HEK293 (cell line): ENCODE measurements at regions not wholly inside any gene's neighbourhood (a gene's known extent, or its start where the extent isn't known, plus 50 kb on each side); places are given as distances from the start of the nearest gene placed in this dataset.

Source experiments
- BCL11A ChIP-seq: fragments of 450-650 bp; formaldehyde crosslinking; IDR thresholded peaks from 2 replicates; pipeline ENCODE4 v1.5.1; 2016; ENCODE audit warnings: low read depth, missing biosample characterization, missing genetic modification characterization
- BCL11B ChIP-seq: fragments of 450-650 bp; formaldehyde crosslinking; IDR thresholded peaks from 2 replicates; pipeline ENCODE4 v1.5.1; 2016; ENCODE audit warnings: low read depth, missing biosample characterization, missing genetic modification characterization
- FEZF1 ChIP-seq: fragments of 450-650 bp; formaldehyde crosslinking; IDR thresholded peaks from 2 replicates; pipeline ENCODE4 v1.5.1; 2016; ENCODE audit warnings: missing biosample characterization, missing genetic modification characterization
- GLI2 ChIP-seq: fragments of 450-650 bp; formaldehyde crosslinking; IDR thresholded peaks from 2 replicates; pipeline ENCODE4; 2017; ENCODE audit warnings: missing biosample characterization, missing genetic modification characterization, low read depth, borderline replicate concordance
- GLI4 ChIP-seq: fragments of 450-650 bp; formaldehyde crosslinking; IDR thresholded peaks from 2 replicates; pipeline ENCODE4 v1.5.1; 2016; ENCODE audit warnings: missing biosample characterization, missing genetic modification characterization
- INSM2 ChIP-seq: fragments of 450-650 bp; formaldehyde crosslinking; IDR thresholded peaks from 2 replicates; pipeline ENCODE4 v1.5.1; 2016; ENCODE audit warnings: missing biosample characterization, missing genetic modification characterization
- KLF10 ChIP-seq: fragments of 450-650 bp; IDR thresholded peaks from 2 replicates; pipeline ENCODE4 v1.5.1; 2018; ENCODE audit warnings: missing biosample characterization, mild to moderate bottlenecking, missing genetic modification characterization
- SP3 ChIP-seq: fragments of 450-650 bp; formaldehyde crosslinking; IDR thresholded peaks from 2 replicates; pipeline ENCODE4 v1.5.1; 2016; ENCODE audit warnings: missing biosample characterization, missing genetic modification characterization
- TSHZ1 ChIP-seq: fragments of 450-650 bp; formaldehyde crosslinking; IDR thresholded peaks from 2 replicates; pipeline ENCODE4 v1.5.1; 2016; ENCODE audit warnings: missing biosample characterization, missing genetic modification characterization, borderline replicate concordance
- ZBTB20 ChIP-seq: fragments of 450-650 bp; formaldehyde crosslinking; IDR thresholded peaks from 2 replicates; pipeline ENCODE4 v1.5.1; 2016; ENCODE audit warnings: missing biosample characterization, missing genetic modification characterization
- ZEB2 ChIP-seq: fragments of 450-650 bp; formaldehyde crosslinking; IDR thresholded peaks from 2 replicates; pipeline ENCODE4 v1.5.1; 2016; ENCODE audit warnings: missing biosample characterization, missing genetic modification characterization
- ZNF148 ChIP-seq: fragments of 450-650 bp; formaldehyde crosslinking; IDR thresholded peaks from 2 replicates; pipeline ENCODE4 v1.5.0; 2017; ENCODE audit warnings: missing biosample characterization, missing genetic modification characterization, borderline replicate concordance
- ZNF211 ChIP-seq: fragments of 450-650 bp; formaldehyde crosslinking; IDR thresholded peaks from 2 replicates; pipeline ENCODE4 v1.5.1; 2016; ENCODE audit warnings: low read depth, missing biosample characterization, missing genetic modification characterization
- ZNF302 ChIP-seq: fragments of 450-650 bp; formaldehyde crosslinking; IDR thresholded peaks from 2 replicates; pipeline ENCODE4 v1.5.1; 2016; ENCODE audit warnings: missing biosample characterization, missing genetic modification characterization, low read depth
- ZNF311 ChIP-seq: fragments of 450-650 bp; formaldehyde crosslinking; IDR thresholded peaks from 2 replicates; pipeline ENCODE4 v1.5.1; 2017; ENCODE audit warnings: missing biosample characterization, missing genetic modification characterization, borderline replicate concordance
- ZNF350 ChIP-seq: fragments of 450-650 bp; formaldehyde crosslinking; IDR thresholded peaks from 2 replicates; pipeline ENCODE4 v1.5.0; 2017; ENCODE audit warnings: missing biosample characterization, mild to moderate bottlenecking, missing genetic modification characterization
- ZNF416 ChIP-seq: fragments of 450-650 bp; formaldehyde crosslinking; IDR thresholded peaks from 2 replicates; pipeline ENCODE4 v1.5.1; 2016; ENCODE audit warnings: missing biosample characterization, missing genetic modification characterization
- ZNF488 ChIP-seq: fragments of 450-650 bp; formaldehyde crosslinking; IDR thresholded peaks from 2 replicates; pipeline ENCODE4 v1.5.1; 2016; ENCODE audit warnings: missing biosample characterization, missing genetic modification characterization
- ZNF501 ChIP-seq: fragments of 450-650 bp; formaldehyde crosslinking; IDR thresholded peaks from 2 replicates; pipeline ENCODE4 v1.5.1; 2016; ENCODE audit warnings: missing biosample characterization, missing genetic modification characterization
- ZNF518A ChIP-seq: fragments of 450-650 bp; formaldehyde crosslinking; conservative IDR thresholded peaks from 2 replicates; pipeline ENCODE4 v1.5.1; 2016; ENCODE audit warnings: low read depth, missing biosample characterization, missing genetic modification characterization
- ZNF549 ChIP-seq: fragments of 450-650 bp; IDR thresholded peaks from 2 replicates; pipeline ENCODE4 v1.5.1; 2018; ENCODE audit warnings: missing biosample characterization, missing genetic modification characterization, mild to moderate bottlenecking, inconsistent platforms, moderate library complexity
- ZNF624 ChIP-seq: fragments of 450-650 bp; formaldehyde crosslinking; IDR thresholded peaks from 2 replicates; pipeline ENCODE4 v1.5.1; 2017; ENCODE audit warnings: missing biosample characterization, missing genetic modification characterization
- ZNF645 ChIP-seq: fragments of 450-650 bp; formaldehyde crosslinking; IDR thresholded peaks from 2 replicates; pipeline ENCODE4; 2016; ENCODE audit warnings: missing biosample characterization, missing genetic modification characterization
- ZNF830 ChIP-seq: fragments of 450-650 bp; IDR thresholded peaks from 2 replicates; pipeline ENCODE4 v1.5.0; 2018; ENCODE audit warnings: missing biosample characterization, missing genetic modification characterization, low read depth, mild to moderate bottlenecking, moderate library complexity
- ZXDB ChIP-seq: fragments of 450-650 bp; formaldehyde crosslinking; IDR thresholded peaks from 2 replicates; pipeline ENCODE4 v1.5.1; 2016; ENCODE audit warnings: missing biosample characterization, missing genetic modification characterization

- TF ChIP-seq INSM2 (no peak), TSHZ1 (tag by site-specific recombination) (no peak), ZNF501 (tag by site-specific recombination) (no peak), ZNF416 (tag by site-specific recombination) (no peak), ZNF302 (tag by site-specific recombination) (no peak), ZNF350 (tag by site-specific recombination) (no peak), GLI4 (tag by site-specific recombination) (no peak), BCL11A (tag by site-specific recombination) (no peak), ZNF148 (no peak), BCL11B (tag by site-specific recombination) (no peak), ZNF211 (tag by site-specific recombination) (no peak), GLI2 (tag by site-specific recombination) (no peak), SP3 (tag by site-specific recombination) (no peak), ZNF549 (tag by site-specific recombination) (no peak), ZXDB (tag by site-specific recombination) (peak; percentile 44; the same call in 1 of the 2 replicates), ZNF311 (tag by site-specific recombination) (no peak), ZNF488 (tag by site-specific recombination) (no peak), ZNF830 (tag by site-specific recombination) (no peak), ZEB2 (tag by site-specific recombination) (peak; percentile 51; the same call in 1 of the 2 replicates), ZNF518A (no peak), ZBTB20 (tag by site-specific recombination) (peak; percentile 79), FEZF1 (peak; percentile 17; the same call in 1 of the 2 replicates), KLF10 (tag by site-specific recombination) (peak; percentile 19; the same call in 1 of the 2 replicates), ZNF624 (tag by site-specific recombination) (no peak), ZNF645 (tag by site-specific recombination) (no peak)
Measured at GRCh38 chr12:124506145-124506831, 61.1 kb downstream of the NCOR2 start (continued).
